ENCODE measurements at regions not wholly inside any gene's neighbourhood (a gene's known extent, or its start where the extent isn't known, plus 50 kb on each side); places are given as distances from the start of the nearest gene placed in this dataset.

- no peak overlapping the region for H3K4me2 ChIP-seq (ENCODE audit: low read length)
- no peak overlapping the region for H3K27ac ChIP-seq (ENCODE audit: low read depth, low read length)
- no peaks in the 10 kb centered on the region for H3K36me3 Mint-ChIP-seq (ENCODE audit: low read depth, unreplicated experiment)
- no peak overlapping the region for H3K27ac Mint-ChIP-seq (ENCODE audit: unreplicated experiment)
- no peak overlapping the region for H2AFZ ChIP-seq (ENCODE audit: low read depth, low read length)
- no peaks in the 10 kb centered on the region for H3K36me3 ChIP-seq (ENCODE audit: insufficient read depth, low read length)
- DNase-seq (ENCODE audit: low read depth): no peak
- H3K27me3 Mint-ChIP-seq (ENCODE audit: low read depth, unreplicated experiment): no peaks in the 10 kb centered on the region
- H3K4me3 ChIP-seq (ENCODE audit: insufficient read depth, low read depth, low read length): no peak overlapping the region
- FAIRE-seq: no peak
- H3K4me1 Mint-ChIP-seq (ENCODE audit: low read depth, unreplicated experiment): no peaks in the 10 kb centered on the region
- H3K4me3 Mint-ChIP-seq (ENCODE audit: unreplicated experiment): no peak overlapping the region
- no peaks in the 10 kb centered on the region for H3K4me1 ChIP-seq (ENCODE audit: insufficient read depth, low read length)
- H3K27me3 ChIP-seq (ENCODE audit: insufficient read depth, low read length): no peaks in the 10 kb centered on the region
- no peaks in the 10 kb centered on the region for H3K9me3 Mint-ChIP-seq (ENCODE audit: unreplicated experiment)
- H4K20me1 ChIP-seq (ENCODE audit: insufficient read depth, low read length): no peaks in the 10 kb centered on the region
- no peak overlapping the region for H3K9ac ChIP-seq (ENCODE audit: low read length)
- no peaks in the 10 kb centered on the region for H3K9me3 ChIP-seq (ENCODE audit: insufficient read depth, low read depth, low read length)
- H3K79me2 ChIP-seq (ENCODE audit: insufficient read depth, low read length): no peaks in the 10 kb centered on the region
- TF ChIP-seq EZH2 (IDR thresholded peaks at IDR 0.05; ENCODE audit: insufficient read depth, low read length): no peak
- TF ChIP-seq, protein P1, sequence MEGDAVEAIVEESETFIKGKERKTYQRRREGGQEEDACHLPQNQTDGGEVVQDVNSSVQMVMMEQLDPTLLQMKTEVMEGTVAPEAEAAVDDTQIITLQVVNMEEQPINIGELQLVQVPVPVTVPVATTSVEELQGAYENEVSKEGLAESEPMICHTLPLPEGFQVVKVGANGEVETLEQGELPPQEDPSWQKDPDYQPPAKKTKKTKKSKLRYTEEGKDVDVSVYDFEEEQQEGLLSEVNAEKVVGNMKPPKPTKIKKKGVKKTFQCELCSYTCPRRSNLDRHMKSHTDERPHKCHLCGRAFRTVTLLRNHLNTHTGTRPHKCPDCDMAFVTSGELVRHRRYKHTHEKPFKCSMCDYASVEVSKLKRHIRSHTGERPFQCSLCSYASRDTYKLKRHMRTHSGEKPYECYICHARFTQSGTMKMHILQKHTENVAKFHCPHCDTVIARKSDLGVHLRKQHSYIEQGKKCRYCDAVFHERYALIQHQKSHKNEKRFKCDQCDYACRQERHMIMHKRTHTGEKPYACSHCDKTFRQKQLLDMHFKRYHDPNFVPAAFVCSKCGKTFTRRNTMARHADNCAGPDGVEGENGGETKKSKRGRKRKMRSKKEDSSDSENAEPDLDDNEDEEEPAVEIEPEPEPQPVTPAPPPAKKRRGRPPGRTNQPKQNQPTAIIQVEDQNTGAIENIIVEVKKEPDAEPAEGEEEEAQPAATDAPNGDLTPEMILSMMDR (IDR thresholded peaks at IDR 0.05; ENCODE audit: insufficient read depth, low read depth, low read length): no peak
These were observed 96.8 kb upstream of the LSM8 start for GRCh38 chr7:118087126-118087525.

DNA sequence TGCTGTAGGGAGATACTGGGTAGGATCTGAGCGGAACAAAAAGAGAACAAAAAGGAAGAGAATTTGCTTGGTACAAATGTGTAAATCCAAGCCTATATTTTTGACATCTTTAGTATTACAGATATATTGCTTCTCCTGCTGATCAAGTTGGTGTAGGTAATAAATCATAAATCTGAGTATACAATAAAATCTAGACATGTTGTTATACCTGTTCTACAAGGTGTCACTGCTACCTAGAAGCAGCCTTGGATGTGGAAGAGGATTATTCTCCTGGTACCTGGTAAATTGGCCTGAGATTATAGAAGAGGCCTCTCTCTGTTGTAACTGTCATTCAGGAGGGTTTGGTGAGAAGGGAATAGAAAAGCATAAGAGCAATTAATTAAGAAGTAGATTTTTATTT is 89.9 kb upstream of the LSM8 start:
- H3K27me3 ChIP-seq (ENCODE audit: insufficient read depth, low read length): no peaks in the 10 kb centered on the region
- Mint-ChIP-seq H3K27ac (ENCODE audit: unreplicated experiment) (no peak overlapping the region), H3K4me1 (ENCODE audit: low read depth, unreplicated experiment) (no peaks in the 10 kb centered on the region), H3K4me3 (ENCODE audit: unreplicated experiment) (no peak overlapping the region), H3K27me3 (ENCODE audit: low read depth, unreplicated experiment) (no peaks in the 10 kb centered on the region), H3K36me3 (ENCODE audit: low read depth, unreplicated experiment) (no peaks in the 10 kb centered on the region), H3K9me3 (ENCODE audit: unreplicated experiment) (no peaks in the 10 kb centered on the region)
- no peaks in the 10 kb centered on the region for H3K36me3 ChIP-seq (ENCODE audit: insufficient read depth, low read length)
- no peaks in the 10 kb centered on the region for H3K9me3 ChIP-seq (ENCODE audit: insufficient read depth, low read depth, low read length)
- no peaks in the 10 kb centered on the region for H3K79me2 ChIP-seq (ENCODE audit: insufficient read depth, low read length)
- FAIRE-seq (no peak), DNase-seq (ENCODE audit: low read depth) (no peak)
- no peak overlapping the region for H3K27ac ChIP-seq (ENCODE audit: low read depth, low read length)
- no peak overlapping the region for H3K4me3 ChIP-seq (ENCODE audit: insufficient read depth, low read depth, low read length)
- no peak overlapping the region for H3K9ac ChIP-seq (ENCODE audit: low read length)
- H3K4me2 ChIP-seq (ENCODE audit: low read length): no peak overlapping the region
- H4K20me1 ChIP-seq (ENCODE audit: insufficient read depth, low read length): no peaks in the 10 kb centered on the region
- TF ChIP-seq, protein P1 (IDR thresholded peaks at IDR 0.05; ENCODE audit: insufficient read depth, low read depth, low read length): no peak
- no peak for TF ChIP-seq EZH2 (IDR thresholded peaks at IDR 0.05; ENCODE audit: insufficient read depth, low read length)
- H2AFZ ChIP-seq (ENCODE audit: low read depth, low read length): no peak overlapping the region
- no peaks in the 10 kb centered on the region for H3K4me1 ChIP-seq (ENCODE audit: insufficient read depth, low read length)

- Histone ChIP-seq H3K9me3 (ENCODE audit: insufficient read depth, low read depth, low read length) (no peaks in the 10 kb centered on the region), H4K20me1 (ENCODE audit: insufficient read depth, low read length) (no peaks in the 10 kb centered on the region), H3K4me3 (ENCODE audit: insufficient read depth, low read depth, low read length) (no peak overlapping the region), H3K4me2 (ENCODE audit: low read length) (no peak overlapping the region), H3K4me1 (ENCODE audit: insufficient read depth, low read length) (no peaks in the 10 kb centered on the region), H2AFZ (ENCODE audit: low read depth, low read length) (no peak overlapping the region), H3K27me3 (ENCODE audit: insufficient read depth, low read length) (no peaks in the 10 kb centered on the region), H3K36me3 (ENCODE audit: insufficient read depth, low read length) (no peaks in the 10 kb centered on the region), H3K27ac (ENCODE audit: low read depth, low read length) (no peak overlapping the region), H3K9ac (ENCODE audit: low read length) (no peak overlapping the region), H3K79me2 (ENCODE audit: insufficient read depth, low read length) (no peaks in the 10 kb centered on the region)
- no peaks in the 10 kb centered on the region for H3K9me3 Mint-ChIP-seq (ENCODE audit: unreplicated experiment)
- no peak overlapping the region for H3K4me3 Mint-ChIP-seq (ENCODE audit: unreplicated experiment)
- no peaks in the 10 kb centered on the region for H3K4me1 Mint-ChIP-seq (ENCODE audit: low read depth, unreplicated experiment)
- TF ChIP-seq EZH2 (IDR thresholded peaks at IDR 0.05; ENCODE audit: insufficient read depth, low read length): no peak
- TF ChIP-seq, protein P1 (IDR thresholded peaks at IDR 0.05; ENCODE audit: insufficient read depth, low read depth, low read length): peak; percentile 61
- FAIRE-seq (no peak), DNase-seq (ENCODE audit: low read depth) (peak; percentile 19)
- H3K27ac Mint-ChIP-seq (ENCODE audit: unreplicated experiment): no peak overlapping the region
- no peaks in the 10 kb centered on the region for H3K36me3 Mint-ChIP-seq (ENCODE audit: low read depth, unreplicated experiment)
- H3K27me3 Mint-ChIP-seq (ENCODE audit: low read depth, unreplicated experiment): no peaks in the 10 kb centered on the region
These were observed 79.0 kb upstream of the LSM8 start for GRCh38 chr7:118104812-118105441.

Measured in astrocyte (in vitro differentiated cells and primary cell).